ENCODE measurements at regions not wholly inside any gene's neighbourhood (a gene's known extent, or its start where the extent isn't known, plus 50 kb on each side); places are given as distances from the start of the nearest gene placed in this dataset.

DNA sequence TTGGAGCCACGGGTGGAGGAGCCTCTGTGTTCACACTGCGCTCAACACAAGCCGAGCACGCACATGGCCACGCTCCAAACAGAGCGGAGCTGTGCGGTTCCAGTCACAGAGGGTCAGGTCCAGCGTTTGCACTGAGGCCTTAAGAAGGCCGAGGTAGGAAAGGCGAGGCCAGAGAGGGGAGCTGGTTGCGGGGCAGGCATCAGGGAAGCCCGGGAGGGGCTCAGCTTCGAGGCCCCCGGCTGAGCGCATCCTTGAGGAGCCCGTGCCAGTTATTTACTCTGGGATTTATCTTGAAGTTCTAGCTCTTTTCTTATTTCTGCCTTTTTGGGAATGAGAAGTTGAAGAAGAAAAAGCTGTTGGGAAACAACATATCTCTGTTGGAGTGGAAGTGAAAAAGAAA lies 140.8 kb downstream of the IRX1 start:
- DNase-seq (ENCODE audit: low read depth): no peak

- DNase-seq (ENCODE audit: low read depth): no peak
Measured at GRCh38 chr5:3736926-3737325, 141.3 kb downstream of the IRX1 start.

- no peak for DNase-seq (ENCODE audit: low read depth)
Measured at GRCh38 chr5:3738919-3739318, 143.3 kb downstream of the IRX1 start.

- no peak for DNase-seq (ENCODE audit: low read depth)
Measured at GRCh38 chr5:3740546-3741373, 145.1 kb downstream of the IRX1 start.

- DNase-seq (ENCODE audit: low read depth): no peak
Measured at GRCh38 chr5:3741374-3741770, 145.7 kb downstream of the IRX1 start.

DNA sequence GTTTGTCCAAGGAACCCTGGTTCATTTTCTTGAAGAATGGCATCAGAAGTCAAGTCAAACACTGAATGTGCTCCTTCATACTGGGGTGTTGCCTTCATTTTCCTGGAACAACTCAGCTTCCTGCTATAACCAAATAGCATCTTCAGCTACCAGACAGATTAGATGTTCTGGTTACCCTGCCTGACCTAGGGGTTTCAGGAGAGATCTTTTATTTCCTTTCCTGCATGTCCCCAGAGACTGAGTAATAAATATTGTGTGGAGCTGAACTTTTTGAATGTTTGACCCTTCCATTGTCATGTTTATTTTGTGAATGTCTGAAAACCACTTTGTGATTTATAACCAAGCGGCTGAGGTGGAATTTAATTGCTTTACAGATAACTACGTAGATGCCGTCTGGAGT lies 147.1 kb downstream of the IRX1 start:
- DNase-seq (ENCODE audit: low read depth): no peak

DNA sequence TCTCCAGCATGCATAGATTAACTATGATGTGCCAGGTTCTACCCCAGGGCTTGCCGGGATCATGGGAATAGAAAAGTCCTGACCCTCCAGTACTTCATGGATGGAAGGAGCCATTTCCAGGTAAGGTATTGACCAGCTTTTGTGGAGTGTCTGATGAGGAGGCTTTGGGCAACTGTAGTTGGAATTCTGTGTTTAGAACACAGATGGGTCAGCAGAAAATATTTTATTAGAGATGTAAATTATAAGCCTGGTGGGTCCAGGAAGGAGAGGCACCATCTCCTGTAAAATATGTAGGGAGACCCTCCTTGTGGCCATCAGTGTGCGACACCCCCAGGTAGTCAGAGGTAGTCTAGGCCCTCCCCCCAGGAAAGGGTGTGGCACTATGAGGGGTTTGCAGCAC lies 156.2 kb downstream of the IRX1 start:
- DNase-seq (ENCODE audit: low read depth): no peak

GRCh38 chr5:3778000-3778550 lies 182.4 kb downstream of the IRX1 start:
- no peak for DNase-seq (ENCODE audit: low read depth)

- no peak for DNase-seq (ENCODE audit: low read depth)
Measured at GRCh38 chr5:3778945-3779344, 183.3 kb downstream of the IRX1 start.

- no peak for DNase-seq (ENCODE audit: low read depth)
Measured at GRCh38 chr5:3780278-3780677, 184.6 kb downstream of the IRX1 start.

DNA sequence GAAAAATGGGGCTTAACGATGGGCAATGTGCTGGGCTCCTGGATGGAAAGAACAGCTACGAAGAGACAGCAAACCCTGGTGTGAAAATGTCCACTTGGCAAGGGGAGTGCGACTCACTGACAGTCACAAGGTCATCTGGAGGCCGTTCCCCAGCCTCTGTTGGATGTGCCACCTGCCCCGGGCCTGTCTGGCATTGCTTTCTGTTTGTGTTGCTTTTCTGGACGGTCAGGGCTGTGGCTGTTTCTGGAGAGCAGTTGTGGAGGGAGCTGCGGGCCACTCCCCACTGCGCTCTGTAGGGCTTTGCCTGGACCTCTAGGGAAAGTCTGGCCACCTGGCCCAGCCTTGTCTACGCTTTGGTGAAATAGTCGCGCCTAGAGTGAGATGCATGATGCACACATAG lies 185.3 kb downstream of the IRX1 start:
- no peak for DNase-seq (ENCODE audit: low read depth)

GRCh38 chr5:3784854-3785253 lies 189.2 kb downstream of the IRX1 start:
- no peak for DNase-seq (ENCODE audit: low read depth)

DNA sequence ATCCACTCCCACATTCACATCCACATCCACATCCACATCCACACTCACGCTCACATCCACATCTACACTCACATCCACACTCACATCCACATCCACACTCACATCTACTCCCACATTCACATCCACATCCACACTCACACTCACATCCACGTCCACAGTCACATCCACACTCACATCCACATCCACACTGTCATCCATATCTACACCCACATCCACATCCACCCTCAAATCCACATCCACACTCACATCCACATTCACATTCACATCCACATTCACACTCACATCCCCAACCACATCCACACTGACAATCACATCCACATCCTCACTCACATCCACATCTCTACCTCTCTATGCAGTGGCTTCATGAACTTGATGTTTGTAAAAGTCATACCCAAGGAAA lies 190.5 kb downstream of the IRX1 start:
- no peak for DNase-seq (ENCODE audit: low read depth)

- DNase-seq (ENCODE audit: low read depth): no peak
Measured at GRCh38 chr5:3786891-3787430, 191.3 kb downstream of the IRX1 start.

DNA sequence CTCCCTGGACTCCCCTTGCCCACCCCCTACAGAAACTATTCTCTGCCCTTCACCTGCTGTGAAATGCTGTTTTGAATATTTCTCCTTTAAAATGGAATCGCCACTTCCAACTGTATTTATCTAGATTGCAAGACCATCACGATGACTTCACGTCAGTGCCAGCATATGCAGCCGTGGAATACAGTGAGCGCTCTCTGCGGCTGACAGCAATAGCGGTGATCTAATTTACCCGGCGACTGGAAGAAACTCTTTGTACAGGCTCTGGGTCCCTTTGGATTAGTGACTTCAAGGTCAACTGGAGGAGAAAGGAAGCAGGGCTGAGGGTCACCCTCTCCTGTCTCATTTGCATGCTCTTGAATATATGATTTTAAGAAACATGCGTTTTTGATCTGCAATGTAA lies 192.0 kb downstream of the IRX1 start:
- no peak for DNase-seq (ENCODE audit: low read depth)

DNA sequence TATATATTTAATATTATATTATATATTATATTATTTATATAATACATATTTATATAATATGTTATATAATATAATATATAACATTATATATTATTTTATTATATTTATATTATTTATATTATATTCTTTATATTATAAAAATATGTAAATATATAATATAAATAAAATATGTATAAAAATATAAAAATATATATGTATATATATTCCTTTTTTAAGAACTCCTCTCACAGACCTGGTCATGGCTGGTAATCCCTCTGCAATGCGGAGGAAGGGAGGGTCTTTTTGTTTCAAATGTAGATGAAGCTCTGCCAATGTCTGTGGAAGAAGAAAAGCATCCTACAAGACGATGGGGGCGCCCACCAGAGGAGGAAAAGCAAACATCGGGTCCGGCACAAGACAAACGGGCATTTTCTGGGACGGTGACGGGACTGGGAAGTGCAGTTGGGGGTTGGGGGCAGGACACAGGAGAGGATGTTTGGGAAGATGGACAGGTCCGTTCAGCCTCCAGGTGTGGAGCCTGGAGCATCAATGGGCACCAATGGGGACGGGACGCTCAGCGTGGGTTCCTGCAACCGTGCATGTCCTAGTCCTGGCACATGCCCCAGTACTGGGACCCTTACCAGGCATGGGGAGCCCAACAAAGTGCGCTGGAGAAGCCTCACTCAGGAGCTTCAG lies 194.0 kb downstream of the IRX1 start:
- no peak for DNase-seq (ENCODE audit: low read depth)

DNA sequence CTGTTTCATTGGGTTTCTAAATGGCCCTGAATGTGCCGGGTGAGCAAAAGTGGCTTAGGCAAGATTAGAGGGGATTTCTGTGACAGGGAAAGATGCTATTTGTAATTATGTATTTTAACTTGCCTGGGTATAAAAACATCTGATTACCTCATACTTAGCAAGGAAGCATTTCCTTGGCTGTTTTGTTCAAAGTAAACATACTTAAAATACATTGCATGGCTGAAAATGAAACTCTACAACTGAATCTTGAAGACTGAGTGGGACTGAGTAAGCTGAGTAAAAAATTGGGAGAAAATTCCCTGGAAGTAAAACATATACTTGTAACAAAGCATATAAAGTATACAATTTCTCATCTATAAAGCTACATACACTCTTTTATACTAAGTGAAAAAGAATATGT lies 197.5 kb downstream of the IRX1 start:
- no peak for DNase-seq (ENCODE audit: low read depth)

GRCh38 chr5:3794611-3795010 lies 199.0 kb downstream of the IRX1 start:
- no peak for DNase-seq (ENCODE audit: low read depth)

DNA sequence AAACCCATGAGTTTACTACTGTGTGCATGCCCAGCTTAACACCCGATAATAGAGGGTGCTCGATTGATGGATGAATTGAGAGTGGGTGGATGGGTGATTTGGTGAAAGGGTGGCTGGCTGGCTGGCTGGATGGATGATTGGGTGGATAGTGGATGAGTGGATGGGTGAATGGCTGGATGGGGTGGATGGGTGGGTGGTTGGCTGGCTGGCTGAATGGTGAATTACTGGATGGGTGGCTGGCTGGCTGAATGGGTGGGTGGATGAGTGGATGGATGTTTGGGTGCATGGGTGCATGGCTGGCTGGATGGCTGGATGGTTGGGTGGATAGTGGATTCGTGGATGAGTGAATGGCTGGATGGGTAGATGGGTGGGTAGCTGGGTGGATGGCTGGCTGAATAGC lies 201.1 kb downstream of the IRX1 start:
- no peak for DNase-seq (ENCODE audit: low read depth)

- no peak for DNase-seq (ENCODE audit: low read depth)
Measured at GRCh38 chr5:3801967-3802366, 206.3 kb downstream of the IRX1 start.

DNA sequence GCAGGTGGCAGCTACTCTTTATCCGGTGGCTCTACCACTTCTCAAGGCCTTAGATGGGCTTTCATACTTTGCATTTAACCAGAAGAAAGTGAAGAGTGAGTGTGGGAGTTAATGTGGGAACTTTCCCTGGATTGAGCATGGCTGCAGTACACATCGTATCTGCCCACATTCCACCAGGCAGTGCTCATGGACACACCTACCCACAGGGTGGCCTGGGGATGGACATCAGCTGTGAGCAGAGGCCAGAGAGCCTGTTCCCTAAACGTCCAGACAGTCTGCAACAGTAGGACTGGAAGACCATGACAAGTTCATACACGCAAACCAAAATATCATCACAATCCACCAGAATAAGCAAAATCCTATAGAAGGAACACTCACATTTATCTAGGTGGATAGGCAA lies 213.8 kb downstream of the IRX1 start:
- DNase-seq (ENCODE audit: low read depth): no peak

GRCh38 chr5:3811116-3811515 lies 215.5 kb downstream of the IRX1 start:
- no peak for DNase-seq (ENCODE audit: low read depth)

DNA sequence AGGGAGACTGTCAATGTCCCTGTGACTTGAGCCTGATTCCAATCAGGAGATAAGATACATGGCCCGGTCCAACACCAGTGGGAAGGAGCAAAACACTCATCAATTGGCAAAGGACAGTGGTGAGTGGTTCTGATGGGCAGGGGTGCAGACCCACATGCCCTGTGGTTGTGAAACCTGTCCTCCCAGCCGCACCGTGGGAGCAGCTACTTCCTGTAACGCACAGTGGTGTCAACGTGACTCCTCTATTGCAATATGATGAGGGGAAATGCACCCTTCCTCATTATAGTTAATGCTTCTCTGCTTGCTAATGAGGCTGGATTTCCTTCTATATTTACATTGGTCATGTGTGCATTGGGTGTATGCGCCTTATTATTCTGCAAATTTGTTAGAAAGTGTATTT lies 223.0 kb downstream of the IRX1 start:
- no peak for DNase-seq (ENCODE audit: low read depth)

All from activated T-cell treated with anti-CD3 and anti-CD28 coated beads for 48 hours (primary cell).